ENCODE measurements at regions not wholly inside any gene's neighbourhood (a gene's known extent, or its start where the extent isn't known, plus 50 kb on each side); places are given as distances from the start of the nearest gene placed in this dataset.

DNA sequence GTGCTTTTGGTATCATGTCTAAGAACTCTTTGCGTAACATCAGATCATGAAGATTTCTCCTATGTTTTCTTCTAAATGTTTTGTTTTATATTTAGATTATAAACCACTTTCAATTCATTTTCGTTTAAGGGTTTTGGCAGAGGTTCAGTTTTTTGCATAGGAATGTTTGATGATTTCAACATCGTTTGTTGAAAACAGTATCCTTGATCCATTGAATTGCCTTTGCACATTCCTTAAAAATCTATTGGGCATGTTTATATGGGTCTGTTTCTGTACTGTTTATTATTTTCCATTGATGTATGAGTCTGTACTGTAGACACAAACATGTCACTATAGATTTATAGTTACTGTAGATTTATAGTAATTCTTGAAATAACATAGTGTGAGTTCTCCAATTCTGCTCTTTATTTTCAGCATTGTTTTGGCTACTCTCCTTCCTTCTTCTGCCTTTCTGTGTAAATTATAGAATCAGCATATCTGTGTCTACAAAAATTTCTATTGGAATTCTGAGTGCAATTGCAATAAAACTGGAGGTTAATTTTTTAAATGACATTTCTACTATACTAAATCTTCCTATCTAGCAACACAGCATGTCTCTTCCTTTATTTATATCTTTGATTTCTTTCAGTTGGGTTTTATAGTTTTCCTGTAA, 374.0 kb downstream of the SV2B start (continued):
- TF ChIP-seq AHR (CRISPR knock-in tag; IDR thresholded peaks at IDR 0.05): no peak
- no peak for TF ChIP-seq FOXP1 (IDR thresholded peaks at IDR 0.05)
- TF ChIP-seq FOXP1 (CRISPR knock-in tag; IDR thresholded peaks at IDR 0.05): no peak
- no peak for TF ChIP-seq ZBTB7A (CRISPR knock-in tag; IDR thresholded peaks at IDR 0.05)
- no peak for TF ChIP-seq ZNF615 (CRISPR knock-in tag; IDR thresholded peaks at IDR 0.05; ENCODE audit: borderline replicate concordance)
- TF ChIP-seq, protein P1, sequence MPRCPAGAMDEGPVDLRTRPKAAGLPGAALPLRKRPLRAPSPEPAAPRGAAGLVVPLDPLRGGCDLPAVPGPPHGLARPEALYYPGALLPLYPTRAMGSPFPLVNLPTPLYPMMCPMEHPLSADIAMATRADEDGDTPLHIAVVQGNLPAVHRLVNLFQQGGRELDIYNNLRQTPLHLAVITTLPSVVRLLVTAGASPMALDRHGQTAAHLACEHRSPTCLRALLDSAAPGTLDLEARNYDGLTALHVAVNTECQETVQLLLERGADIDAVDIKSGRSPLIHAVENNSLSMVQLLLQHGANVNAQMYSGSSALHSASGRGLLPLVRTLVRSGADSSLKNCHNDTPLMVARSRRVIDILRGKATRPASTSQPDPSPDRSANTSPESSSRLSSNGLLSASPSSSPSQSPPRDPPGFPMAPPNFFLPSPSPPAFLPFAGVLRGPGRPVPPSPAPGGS (CRISPR knock-in tag; IDR thresholded peaks at IDR 0.05): no peak
- TF ChIP-seq, protein P2, sequence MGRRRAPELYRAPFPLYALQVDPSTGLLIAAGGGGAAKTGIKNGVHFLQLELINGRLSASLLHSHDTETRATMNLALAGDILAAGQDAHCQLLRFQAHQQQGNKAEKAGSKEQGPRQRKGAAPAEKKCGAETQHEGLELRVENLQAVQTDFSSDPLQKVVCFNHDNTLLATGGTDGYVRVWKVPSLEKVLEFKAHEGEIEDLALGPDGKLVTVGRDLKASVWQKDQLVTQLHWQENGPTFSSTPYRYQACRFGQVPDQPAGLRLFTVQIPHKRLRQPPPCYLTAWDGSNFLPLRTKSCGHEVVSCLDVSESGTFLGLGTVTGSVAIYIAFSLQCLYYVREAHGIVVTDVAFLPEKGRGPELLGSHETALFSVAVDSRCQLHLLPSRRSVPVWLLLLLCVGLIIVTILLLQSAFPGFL (CRISPR knock-in tag; IDR thresholded peaks at IDR 0.05): no peak
- TF ChIP-seq SRY (CRISPR knock-in tag; IDR thresholded peaks at IDR 0.05): no peak

DNA sequence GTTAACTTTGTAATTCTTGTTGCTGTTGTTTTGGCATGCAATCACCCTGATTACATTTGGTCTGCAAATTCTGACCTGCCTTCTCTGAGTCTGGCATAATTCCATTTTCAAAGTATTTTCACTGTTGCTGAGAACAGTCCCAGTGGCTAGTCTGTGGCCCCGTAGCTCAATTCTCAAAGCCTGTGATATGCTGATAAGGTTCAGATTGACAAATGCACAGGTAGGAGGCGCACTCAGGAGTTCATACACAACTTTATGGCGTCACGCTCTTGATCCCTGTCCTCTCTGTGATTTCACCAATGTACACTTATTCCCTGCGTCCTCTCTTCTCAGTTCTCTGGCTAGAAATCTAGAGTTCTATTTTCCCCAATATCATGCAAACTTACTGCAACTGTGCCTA, 376.6 kb upstream of the SLCO3A1 start:
- BruUV-seq (replicated peaks): no TSS peak
- H3K9ac ChIP-seq (ENCODE audit: insufficient read depth, low read depth, low read length): no peak overlapping the region
- H3K79me2 ChIP-seq (ENCODE audit: insufficient read depth, low read length): no peaks in the 10 kb centered on the region
- H3K4me3 ChIP-seq (replicated peaks in 1 of 3; ENCODE audit: insufficient read depth in 1 of 3, low read depth in 2 of 3, low read length in 3 of 3): no peak overlapping the region
- H3K4me2 ChIP-seq (ENCODE audit: low read depth, low read length): no peak overlapping the region
- POLR2A ChIA-PET: no interaction called here
- no peaks in the 10 kb centered on the region for H3K9me3 ChIP-seq (ENCODE audit: low read length)
- in situ Hi-C loops (cut with HindIII; ENCODE audit: extremely low pct_ligation_motif_present, low pct_unique_long_range_greater_than_20kb): no loop called here
- FAIRE-seq: no peak
- CTCF ChIA-PET (ENCODE audit: low intra/inter-chr PET ratio, low total read pairs): no interaction called here
- ATAC-seq: peak; percentile 35; the same call in 1 of the 3 replicates
- no peak overlapping the region for H2AFZ ChIP-seq (ENCODE audit: low read length)
- H3K4me1 ChIP-seq (ENCODE audit: insufficient read depth, low read length): no peaks in the 10 kb centered on the region
- H3K36me3 ChIP-seq (replicated peaks in 1 of 2; ENCODE audit: control insufficient read depth in 1 of 2, insufficient read depth in 2 of 2, low read length in 2 of 2): no peaks in the 10 kb centered on the region
- H3K27me3 ChIP-seq (ENCODE audit: control insufficient read depth in 1 of 2, insufficient read depth in 2 of 2, low read length in 2 of 2): no peaks in the 10 kb centered on the region
- WGBS (ENCODE audit: low lambda C conversion rate): 13% methylated on average over 5 of the region's 5 CpGs
- no peaks in the 10 kb centered on the region for H4K20me1 ChIP-seq (ENCODE audit: insufficient read depth, low read length)
- intact Hi-C loops (cut with micrococcal nuclease; ENCODE audit: unreplicated experiment): loop anchor here (2.0 kb wide), 1 partner anchor 112 kb away; no protein-coding TSS in a partner anchor
- no peak for DNase-seq (ENCODE audit: low spot score)
- no peak overlapping the region for H3K27ac ChIP-seq (ENCODE audit: extremely low read length, insufficient read depth, low read length)
- TF ChIP-seq GLI4 (CRISPR knock-in tag; IDR thresholded peaks at IDR 0.05; ENCODE audit: borderline replicate concordance) (no peak), CBX2 (IDR thresholded peaks at IDR 0.05; ENCODE audit: low read depth, low read length) (no peak), CBX2 (CRISPR knock-in tag; IDR thresholded peaks at IDR 0.05; ENCODE audit: low read depth) (no peak), ZNF768 (CRISPR knock-in tag; IDR thresholded peaks at IDR 0.05) (no peak), ZNF713 (CRISPR knock-in tag; IDR thresholded peaks at IDR 0.05) (no peak), ZNF230 (CRISPR knock-in tag; IDR thresholded peaks at IDR 0.05) (no peak)
- TF ChIP-seq, protein P3, sequence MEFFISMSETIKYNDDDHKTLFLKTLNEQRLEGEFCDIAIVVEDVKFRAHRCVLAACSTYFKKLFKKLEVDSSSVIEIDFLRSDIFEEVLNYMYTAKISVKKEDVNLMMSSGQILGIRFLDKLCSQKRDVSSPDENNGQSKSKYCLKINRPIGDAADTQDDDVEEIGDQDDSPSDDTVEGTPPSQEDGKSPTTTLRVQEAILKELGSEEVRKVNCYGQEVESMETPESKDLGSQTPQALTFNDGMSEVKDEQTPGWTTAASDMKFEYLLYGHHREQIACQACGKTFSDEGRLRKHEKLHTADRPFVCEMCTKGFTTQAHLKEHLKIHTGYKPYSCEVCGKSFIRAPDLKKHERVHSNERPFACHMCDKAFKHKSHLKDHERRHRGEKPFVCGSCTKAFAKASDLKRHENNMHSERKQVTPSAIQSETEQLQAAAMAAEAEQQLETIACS (CRISPR knock-in tag; IDR thresholded peaks at IDR 0.05): no peak
- TF ChIP-seq, protein P4, sequence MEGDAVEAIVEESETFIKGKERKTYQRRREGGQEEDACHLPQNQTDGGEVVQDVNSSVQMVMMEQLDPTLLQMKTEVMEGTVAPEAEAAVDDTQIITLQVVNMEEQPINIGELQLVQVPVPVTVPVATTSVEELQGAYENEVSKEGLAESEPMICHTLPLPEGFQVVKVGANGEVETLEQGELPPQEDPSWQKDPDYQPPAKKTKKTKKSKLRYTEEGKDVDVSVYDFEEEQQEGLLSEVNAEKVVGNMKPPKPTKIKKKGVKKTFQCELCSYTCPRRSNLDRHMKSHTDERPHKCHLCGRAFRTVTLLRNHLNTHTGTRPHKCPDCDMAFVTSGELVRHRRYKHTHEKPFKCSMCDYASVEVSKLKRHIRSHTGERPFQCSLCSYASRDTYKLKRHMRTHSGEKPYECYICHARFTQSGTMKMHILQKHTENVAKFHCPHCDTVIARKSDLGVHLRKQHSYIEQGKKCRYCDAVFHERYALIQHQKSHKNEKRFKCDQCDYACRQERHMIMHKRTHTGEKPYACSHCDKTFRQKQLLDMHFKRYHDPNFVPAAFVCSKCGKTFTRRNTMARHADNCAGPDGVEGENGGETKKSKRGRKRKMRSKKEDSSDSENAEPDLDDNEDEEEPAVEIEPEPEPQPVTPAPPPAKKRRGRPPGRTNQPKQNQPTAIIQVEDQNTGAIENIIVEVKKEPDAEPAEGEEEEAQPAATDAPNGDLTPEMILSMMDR (CRISPR knock-in tag; IDR thresholded peaks at IDR 0.05): peak; percentile 20; the same call in 1 of the 2 replicates

All from HepG2 (cell line).